Activated naive CD4-positive, alpha-beta T cell treated with anti-CD3 and anti-CD28 coated beads for 36 hours (primary cell): ENCODE measurements at regions not wholly inside any gene's neighbourhood (a gene's known extent, or its start where the extent isn't known, plus 50 kb on each side); places are given as distances from the start of the nearest gene placed in this dataset.

Experiments
- CTCF ChIA-PET: fragments of 350-600 bp; sonication (Branson Sonifier 250); formaldehyde crosslinking; loops from one replicate; lab custom pipeline; 2021; ENCODE audit warnings: antibody characterized with exemption; lab: Charles Lee
- DNase-seq: peaks from one replicate; pipeline ENCODE4 v3.0.0-alpha.2; 2020
- H3K27ac Mint-ChIP-seq: one replicate; pipeline ENCODE4 v1.8.0; 2021; ENCODE audit warnings: mild to moderate bottlenecking, mixed read lengths
- H3K27me3 Mint-ChIP-seq: one replicate; pipeline ENCODE4 v1.8.0; 2021; ENCODE audit warnings: low read depth, mixed read lengths
- H3K36me3 Mint-ChIP-seq: one replicate; pipeline ENCODE4 v1.8.0; 2021; ENCODE audit warnings: low read depth, mixed read lengths
- H3K4me1 Mint-ChIP-seq: one replicate; pipeline ENCODE4 v1.8.0; 2021; ENCODE audit warnings: low read depth, mixed read lengths
- H3K4me3 Mint-ChIP-seq: one replicate; pipeline ENCODE4 v1.8.0; 2021; ENCODE audit warnings: mild to moderate bottlenecking, moderate library complexity, mixed read lengths
- H3K9me3 Mint-ChIP-seq: one replicate; pipeline ENCODE4 v1.8.0; 2021; ENCODE audit warnings: mixed read lengths
- intact Hi-C: fragments of 100-400 bp; cut with micrococcal nuclease; formaldehyde crosslinking; loops from one replicate; pipeline ENCODE4 v1.15.1; 2023

GRCh38 chr1:4550941-4551340 is 103.5 kb upstream of the AJAP1 start:
- no peak for DNase-seq
- H3K4me3 Mint-ChIP-seq, result no peak overlapping the region
- CTCF ChIA-PET, result no interaction called here
- H3K9me3 Mint-ChIP-seq, result no peaks in the 10 kb centered on the region
- intact Hi-C loops, result no loop called here
- H3K36me3 Mint-ChIP-seq, result no peaks in the 10 kb centered on the region
- no peak overlapping the region for H3K27ac Mint-ChIP-seq
- H3K4me1 Mint-ChIP-seq, result no peaks in the 10 kb centered on the region
- H3K27me3 Mint-ChIP-seq, result peaks cover 9% of the 10 kb centered on the region

- H3K27ac Mint-ChIP-seq, result no peak overlapping the region
- H3K4me1 Mint-ChIP-seq, result no peaks in the 10 kb centered on the region
- intact Hi-C loops, result no loop called here
- no peak for DNase-seq
- H3K27me3 Mint-ChIP-seq, result peaks cover 9% of the 10 kb centered on the region
- H3K36me3 Mint-ChIP-seq, result no peaks in the 10 kb centered on the region
- H3K9me3 Mint-ChIP-seq, result no peaks in the 10 kb centered on the region
- CTCF ChIA-PET, result no interaction called here
- no peak overlapping the region for H3K4me3 Mint-ChIP-seq
These were observed 102.7 kb upstream of the AJAP1 start for GRCh38 chr1:4551706-4552105.

DNA sequence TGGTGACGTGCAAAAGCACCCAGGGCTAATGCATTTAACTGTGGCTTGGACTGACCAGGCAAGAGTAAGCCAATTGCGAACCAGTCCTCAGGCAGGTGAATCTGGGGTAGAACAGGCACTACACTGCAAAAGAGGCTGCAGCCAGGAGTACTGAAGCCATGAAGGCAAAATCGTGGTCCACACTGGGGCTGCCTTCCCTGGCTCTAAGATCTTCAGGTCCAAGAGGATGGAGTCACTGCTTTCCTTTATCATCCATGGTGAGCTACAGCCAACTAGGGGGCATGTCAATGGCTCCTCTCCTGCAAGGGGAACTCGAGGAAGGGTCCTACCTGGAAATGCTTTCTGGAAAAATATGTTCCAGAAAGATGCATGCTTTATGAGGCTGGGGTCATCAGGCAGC is 100.6 kb upstream of the AJAP1 start:
- H3K27ac Mint-ChIP-seq, result no peak overlapping the region
- DNase-seq, result no peak
- no peak overlapping the region for H3K4me3 Mint-ChIP-seq
- intact Hi-C loops, result no loop called here
- no peaks in the 10 kb centered on the region for H3K9me3 Mint-ChIP-seq
- no peaks in the 10 kb centered on the region for H3K36me3 Mint-ChIP-seq
- H3K4me1 Mint-ChIP-seq, result no peaks in the 10 kb centered on the region
- H3K27me3 Mint-ChIP-seq, result peaks cover 9% of the 10 kb centered on the region
- CTCF ChIA-PET, result no interaction called here

DNA sequence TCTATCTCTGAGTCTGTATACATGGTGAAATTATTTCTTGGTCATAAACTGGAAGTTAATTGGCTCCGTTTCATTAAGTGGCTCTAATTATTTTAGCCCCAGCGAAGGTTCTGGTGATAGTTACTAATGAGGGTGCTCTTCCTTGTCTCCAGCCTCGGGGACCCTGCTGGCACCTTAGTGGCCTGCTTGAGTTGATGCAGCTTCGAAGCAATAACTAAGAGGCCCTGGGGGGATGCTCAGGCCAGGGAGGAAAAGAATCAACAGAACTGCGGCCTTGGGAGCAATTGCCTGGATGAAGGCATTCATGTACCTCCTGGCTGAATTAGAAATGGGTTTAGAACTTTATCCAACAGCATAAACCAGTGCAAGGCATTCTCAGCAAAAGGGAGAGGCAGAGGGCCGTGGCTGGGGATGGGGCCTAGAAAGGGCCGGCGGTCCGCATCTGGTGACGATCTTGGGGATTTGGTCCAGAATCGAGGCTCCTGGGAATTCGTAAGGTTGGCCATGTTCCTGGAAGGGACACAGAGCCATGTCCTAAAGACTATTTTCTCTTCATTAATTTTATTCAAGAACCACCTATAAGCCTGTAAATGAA is 100.0 kb upstream of the AJAP1 start:
- CTCF ChIA-PET, result no interaction called here
- H3K9me3 Mint-ChIP-seq, result no peaks in the 10 kb centered on the region

GRCh38 chr1:4557949-4558348 is 96.5 kb upstream of the AJAP1 start:
- H3K27me3 Mint-ChIP-seq, result peaks cover 21% of the 10 kb centered on the region
- no peak for DNase-seq
- no peak overlapping the region for H3K27ac Mint-ChIP-seq
- no peak overlapping the region for H3K4me3 Mint-ChIP-seq
- CTCF ChIA-PET, result no interaction called here
- no peaks in the 10 kb centered on the region for H3K4me1 Mint-ChIP-seq
- no peaks in the 10 kb centered on the region for H3K9me3 Mint-ChIP-seq
- intact Hi-C loops, result no loop called here
- no peaks in the 10 kb centered on the region for H3K36me3 Mint-ChIP-seq

More for the DNA sequence above, 100.0 kb upstream of the AJAP1 start:
- H3K27ac Mint-ChIP-seq, result no peak overlapping the region
- H3K36me3 Mint-ChIP-seq, result no peaks in the 10 kb centered on the region
- no peaks in the 10 kb centered on the region for H3K4me1 Mint-ChIP-seq
- DNase-seq, result no peak
- intact Hi-C loops, result no loop called here
- no peak overlapping the region for H3K4me3 Mint-ChIP-seq
- peaks cover 11% of the 10 kb centered on the region for H3K27me3 Mint-ChIP-seq

DNA sequence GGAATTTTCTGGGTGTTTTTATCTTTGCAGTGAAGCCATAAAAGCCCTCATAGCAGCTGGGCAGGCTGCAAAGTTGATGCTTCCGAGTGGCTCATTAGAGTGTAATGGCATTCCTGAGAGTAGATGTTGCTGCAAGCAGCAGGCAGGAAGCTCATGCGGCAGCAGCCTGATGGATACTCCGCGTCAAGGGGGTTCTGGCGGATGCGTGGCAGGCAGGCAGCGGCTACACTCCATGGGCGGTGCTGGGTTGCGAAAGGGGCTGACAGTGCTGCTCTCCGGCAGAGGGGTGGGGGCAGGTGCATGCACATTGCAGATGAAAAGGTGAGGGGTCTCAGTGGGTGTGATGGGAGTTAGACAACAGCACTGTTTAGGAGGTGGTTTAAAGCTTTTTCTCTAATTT is 93.2 kb upstream of the AJAP1 start:
- H3K36me3 Mint-ChIP-seq, result no peaks in the 10 kb centered on the region
- DNase-seq, result no peak
- intact Hi-C loops, result no loop called here
- H3K27me3 Mint-ChIP-seq, result peaks cover 27% of the 10 kb centered on the region
- no peak overlapping the region for H3K27ac Mint-ChIP-seq
- H3K4me3 Mint-ChIP-seq, result no peak overlapping the region
- H3K9me3 Mint-ChIP-seq, result no peaks in the 10 kb centered on the region
- CTCF ChIA-PET, result no interaction called here
- no peaks in the 10 kb centered on the region for H3K4me1 Mint-ChIP-seq

- H3K4me1 Mint-ChIP-seq, result no peaks in the 10 kb centered on the region
- CTCF ChIA-PET, result no interaction called here
- no peaks in the 10 kb centered on the region for H3K36me3 Mint-ChIP-seq
- intact Hi-C loops, result no loop called here
- DNase-seq, result no peak
- no peaks in the 10 kb centered on the region for H3K9me3 Mint-ChIP-seq
- H3K4me3 Mint-ChIP-seq, result no peak overlapping the region
- H3K27me3 Mint-ChIP-seq, result peaks cover 34% of the 10 kb centered on the region
- no peak overlapping the region for H3K27ac Mint-ChIP-seq
These were observed 92.1 kb upstream of the AJAP1 start for GRCh38 chr1:4562321-4562720.

GRCh38 chr1:4563586-4563985 is 90.8 kb upstream of the AJAP1 start:
- intact Hi-C loops, result no loop called here
- Mint-ChIP-seq H3K9me3 (no peaks in the 10 kb centered on the region), H3K27me3 (peaks cover 37% of the 10 kb centered on the region), H3K4me1 (no peaks in the 10 kb centered on the region), H3K27ac (no peak overlapping the region), H3K4me3 (no peak overlapping the region), H3K36me3 (no peaks in the 10 kb centered on the region)
- CTCF ChIA-PET, result no interaction called here
- DNase-seq, result no peak

DNA sequence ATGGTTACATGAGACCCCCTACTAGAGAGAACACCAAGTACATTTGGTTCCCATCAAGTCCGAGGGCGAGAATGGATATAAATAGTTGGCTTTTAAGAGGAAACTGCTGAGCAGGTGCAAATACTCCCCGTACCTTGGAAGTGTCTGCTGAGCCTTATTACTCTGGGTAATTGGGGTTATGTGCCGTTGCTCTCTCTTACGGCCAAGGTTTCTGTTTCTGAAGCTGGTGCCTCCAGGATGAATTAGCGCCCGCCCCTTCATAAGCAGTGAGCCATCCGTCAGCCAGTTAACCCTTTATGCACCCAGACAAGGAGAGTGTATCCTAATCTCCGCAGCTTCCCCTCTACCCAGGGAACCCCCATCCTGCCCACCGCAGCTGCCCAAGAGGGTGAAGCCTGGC is 90.4 kb upstream of the AJAP1 start:
- Mint-ChIP-seq H3K27ac (no peak overlapping the region), H3K27me3 (peaks cover 42% of the 10 kb centered on the region), H3K4me1 (no peaks in the 10 kb centered on the region), H3K4me3 (no peak overlapping the region), H3K36me3 (no peaks in the 10 kb centered on the region), H3K9me3 (no peaks in the 10 kb centered on the region)
- CTCF ChIA-PET, result no interaction called here
- no peak for DNase-seq
- intact Hi-C loops, result no loop called here

GRCh38 chr1:4565166-4565565 is 89.2 kb upstream of the AJAP1 start:
- no peak for DNase-seq
- CTCF ChIA-PET, result no interaction called here
- H3K27me3 Mint-ChIP-seq, result peaks cover 39% of the 10 kb centered on the region
- no peaks in the 10 kb centered on the region for H3K36me3 Mint-ChIP-seq
- intact Hi-C loops, result no loop called here
- H3K9me3 Mint-ChIP-seq, result no peaks in the 10 kb centered on the region
- no peak overlapping the region for H3K4me3 Mint-ChIP-seq
- H3K4me1 Mint-ChIP-seq, result no peaks in the 10 kb centered on the region
- H3K27ac Mint-ChIP-seq, result no peak overlapping the region

DNA sequence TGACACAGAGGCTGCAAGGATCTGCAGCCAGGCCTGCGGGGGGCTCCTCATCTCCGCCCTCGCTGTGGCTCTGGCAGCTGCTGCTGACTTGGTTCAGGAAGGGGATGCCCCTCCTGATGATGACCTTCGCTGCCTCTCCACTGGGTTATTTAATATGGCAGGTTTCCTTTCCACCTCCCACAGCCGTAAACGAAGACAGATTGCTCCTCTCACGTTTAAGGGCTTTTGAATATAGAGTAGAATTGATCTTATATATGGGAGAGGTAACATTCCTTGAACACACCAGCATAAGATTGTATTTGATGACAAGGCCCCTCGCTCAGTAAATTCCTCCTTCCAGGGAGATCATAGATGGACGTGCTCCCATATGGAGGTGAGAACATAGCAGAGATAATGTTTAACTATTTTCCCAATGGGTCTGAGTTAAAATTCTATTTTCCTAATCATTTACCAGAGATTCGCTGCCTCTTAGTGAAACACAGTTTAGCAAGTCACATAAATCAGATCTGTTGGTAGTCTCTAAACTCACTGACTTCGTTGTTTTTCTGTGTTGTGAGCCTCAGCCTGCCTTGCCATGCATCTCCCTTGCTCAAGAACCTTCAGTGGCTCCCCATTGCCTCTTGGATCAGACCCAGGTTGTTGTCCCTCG is 88.5 kb upstream of the AJAP1 start:
- peaks cover 41% of the 10 kb centered on the region for H3K27me3 Mint-ChIP-seq
- DNase-seq, result no peak
- CTCF ChIA-PET, result no interaction called here
- H3K4me1 Mint-ChIP-seq, result no peaks in the 10 kb centered on the region
- H3K4me3 Mint-ChIP-seq, result no peak overlapping the region
- H3K27ac Mint-ChIP-seq, result no peak overlapping the region
- H3K9me3 Mint-ChIP-seq, result no peaks in the 10 kb centered on the region
- H3K36me3 Mint-ChIP-seq, result no peaks in the 10 kb centered on the region
- intact Hi-C loops, result no loop called here

GRCh38 chr1:4571263-4571662 is 83.1 kb upstream of the AJAP1 start:
- DNase-seq, result no peak
- Mint-ChIP-seq H3K9me3 (no peaks in the 10 kb centered on the region), H3K27ac (no peak overlapping the region), H3K4me3 (no peak overlapping the region), H3K4me1 (no peaks in the 10 kb centered on the region), H3K36me3 (no peaks in the 10 kb centered on the region), H3K27me3 (peaks cover 28% of the 10 kb centered on the region)
- intact Hi-C loops, result no loop called here
- CTCF ChIA-PET, result no interaction called here

- Mint-ChIP-seq H3K4me1 (no peaks in the 10 kb centered on the region), H3K27ac (no peak overlapping the region), H3K9me3 (no peaks in the 10 kb centered on the region), H3K27me3 (peaks cover 23% of the 10 kb centered on the region), H3K4me3 (no peak overlapping the region), H3K36me3 (no peaks in the 10 kb centered on the region)
- CTCF ChIA-PET, result no interaction called here
- no peak for DNase-seq
- intact Hi-C loops, result no loop called here
These were observed 80.9 kb upstream of the AJAP1 start for GRCh38 chr1:4573526-4573925.
